ENCODE measurements at regions not wholly inside any gene's neighbourhood (a gene's known extent, or its start where the extent isn't known, plus 50 kb on each side); places are given as distances from the start of the nearest gene placed in this dataset.

GRCh38 chr2:228599781-228600180 lies 418.3 kb upstream of the SPHKAP start:
- Histone ChIP-seq H3K27me3 (ENCODE audit: insufficient read depth in 3 of 3, low read length in 2 of 3) (no peaks in the 10 kb centered on the region), H3K36me3 (ENCODE audit: insufficient read depth in 1 of 2, low read depth in 1 of 2) (no peaks in the 10 kb centered on the region), H3K9me3 (no peaks in the 10 kb centered on the region), H3K27ac (no peak overlapping the region), H3K4me1 (no peaks in the 10 kb centered on the region), H3K4me3 (no peak overlapping the region)
- DNase-seq (no peak), ATAC-seq (no peak)
- 74 to 88% (median 79%) methylated on average over 1 of the region's 1 CpG for WGBS, 3 donors
- intact Hi-C loops (cut with DNase I): no loop called here
- TF ChIP-seq, protein P1, sequence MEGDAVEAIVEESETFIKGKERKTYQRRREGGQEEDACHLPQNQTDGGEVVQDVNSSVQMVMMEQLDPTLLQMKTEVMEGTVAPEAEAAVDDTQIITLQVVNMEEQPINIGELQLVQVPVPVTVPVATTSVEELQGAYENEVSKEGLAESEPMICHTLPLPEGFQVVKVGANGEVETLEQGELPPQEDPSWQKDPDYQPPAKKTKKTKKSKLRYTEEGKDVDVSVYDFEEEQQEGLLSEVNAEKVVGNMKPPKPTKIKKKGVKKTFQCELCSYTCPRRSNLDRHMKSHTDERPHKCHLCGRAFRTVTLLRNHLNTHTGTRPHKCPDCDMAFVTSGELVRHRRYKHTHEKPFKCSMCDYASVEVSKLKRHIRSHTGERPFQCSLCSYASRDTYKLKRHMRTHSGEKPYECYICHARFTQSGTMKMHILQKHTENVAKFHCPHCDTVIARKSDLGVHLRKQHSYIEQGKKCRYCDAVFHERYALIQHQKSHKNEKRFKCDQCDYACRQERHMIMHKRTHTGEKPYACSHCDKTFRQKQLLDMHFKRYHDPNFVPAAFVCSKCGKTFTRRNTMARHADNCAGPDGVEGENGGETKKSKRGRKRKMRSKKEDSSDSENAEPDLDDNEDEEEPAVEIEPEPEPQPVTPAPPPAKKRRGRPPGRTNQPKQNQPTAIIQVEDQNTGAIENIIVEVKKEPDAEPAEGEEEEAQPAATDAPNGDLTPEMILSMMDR (IDR thresholded peaks at IDR 0.05): no peak

DNA sequence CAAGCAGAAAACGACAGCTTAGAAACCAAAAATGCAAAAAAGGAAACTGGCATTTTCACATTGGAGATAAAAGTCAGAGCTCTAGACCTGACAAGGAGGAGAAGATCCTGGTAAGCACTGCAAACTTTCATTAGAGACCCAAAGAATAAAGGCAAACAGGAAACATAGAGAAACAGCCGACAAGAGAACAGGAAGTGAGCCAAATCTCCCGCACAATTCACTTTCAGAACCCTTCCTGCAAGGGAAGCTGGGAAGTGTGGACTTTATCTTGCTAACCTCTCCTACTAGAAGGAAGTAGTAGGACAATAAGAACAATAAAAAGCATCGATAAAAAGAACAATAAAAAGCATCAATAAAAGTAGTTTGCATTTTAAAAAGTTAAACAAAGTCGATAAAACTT lies 417.8 kb upstream of the SPHKAP start:
- Histone ChIP-seq H3K27me3 (ENCODE audit: insufficient read depth in 3 of 3, low read length in 2 of 3) (no peaks in the 10 kb centered on the region), H3K9me3 (no peaks in the 10 kb centered on the region), H3K36me3 (ENCODE audit: insufficient read depth in 1 of 2, low read depth in 1 of 2) (no peaks in the 10 kb centered on the region), H3K4me3 (no peak overlapping the region), H3K27ac (no peak overlapping the region), H3K4me1 (no peaks in the 10 kb centered on the region)
- ATAC-seq: no peak
- 65 to 69% (median 67%) methylated on average over 5 of the region's 5 CpGs for WGBS, 3 donors
- intact Hi-C loops (cut with DNase I): no loop called here
- TF ChIP-seq, protein P1 (IDR thresholded peaks at IDR 0.05): no peak
- no peak for DNase-seq

DNA sequence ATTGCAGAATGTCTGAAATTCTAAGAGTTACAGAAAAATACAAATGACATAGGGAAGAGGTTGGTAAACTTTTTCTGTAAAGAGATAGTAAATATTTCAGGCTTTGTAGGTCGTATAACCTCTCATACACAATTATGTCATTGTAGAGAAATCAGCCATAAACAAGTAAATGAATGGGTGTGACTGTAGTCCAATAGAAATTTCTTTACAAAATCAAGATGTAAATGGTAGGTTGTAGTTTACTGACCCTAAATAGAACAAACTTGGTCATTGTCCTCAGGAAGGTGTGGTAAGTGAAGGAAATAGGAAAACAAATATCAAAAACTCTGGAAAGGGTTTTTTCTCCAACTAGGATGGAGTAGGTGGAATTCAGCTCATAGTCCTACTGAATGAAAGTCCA lies 415.5 kb upstream of the SPHKAP start:
- intact Hi-C loops (cut with DNase I): no loop called here
- H3K27ac ChIP-seq: no peak overlapping the region
- ATAC-seq (no peak), DNase-seq (no peak)
- no peak overlapping the region for H3K4me3 ChIP-seq
- no peaks in the 10 kb centered on the region for H3K27me3 ChIP-seq (ENCODE audit: insufficient read depth in 3 of 3, low read length in 2 of 3)
- no peaks in the 10 kb centered on the region for H3K9me3 ChIP-seq
- H3K36me3 ChIP-seq (ENCODE audit: insufficient read depth in 1 of 2, low read depth in 1 of 2): no peaks in the 10 kb centered on the region
- TF ChIP-seq, protein P1 (IDR thresholded peaks at IDR 0.05): no peak
- H3K4me1 ChIP-seq: no peaks in the 10 kb centered on the region
- 0% methylated on average over 1 of the region's 1 CpG for WGBS, 3 donors

- no peak for DNase-seq
- WGBS, 3 donors: 57 to 66% (median 66%) methylated on average over 2 of the region's 2 CpGs
- no peak overlapping the region for H3K4me3 ChIP-seq
- ATAC-seq: no peak
- no peak overlapping the region for H3K27ac ChIP-seq
- no peaks in the 10 kb centered on the region for H3K36me3 ChIP-seq (ENCODE audit: insufficient read depth in 1 of 2, low read depth in 1 of 2)
- intact Hi-C loops (cut with DNase I): no loop called here
- TF ChIP-seq, protein P1 (IDR thresholded peaks at IDR 0.05): no peak
- H3K4me1 ChIP-seq: no peaks in the 10 kb centered on the region
- no peaks in the 10 kb centered on the region for H3K27me3 ChIP-seq (ENCODE audit: insufficient read depth in 3 of 3, low read length in 2 of 3)
- H3K9me3 ChIP-seq: no peaks in the 10 kb centered on the region
Observed at GRCh38 chr2:228594012-228594411, 412.5 kb upstream of the SPHKAP start.

DNA sequence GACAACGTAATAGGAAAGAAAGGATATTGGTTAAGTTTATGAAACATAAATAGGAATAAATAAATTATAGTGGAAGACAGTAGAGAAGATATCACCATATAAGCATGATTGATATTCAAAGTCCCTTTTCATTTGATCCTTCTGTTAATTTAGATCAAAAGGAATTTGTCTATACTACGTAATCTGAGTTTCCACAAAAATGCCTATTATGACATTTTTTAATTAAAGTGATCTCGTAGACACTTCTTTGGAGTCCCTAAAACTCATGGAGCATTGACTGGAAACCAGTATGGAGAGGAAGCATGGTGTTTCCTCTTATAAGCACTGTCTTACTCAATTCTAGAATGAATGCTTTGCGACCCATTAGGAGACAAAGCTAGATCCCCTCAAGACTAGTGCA lies 411.4 kb upstream of the SPHKAP start:
- no peaks in the 10 kb centered on the region for H3K9me3 ChIP-seq
- no peaks in the 10 kb centered on the region for H3K4me1 ChIP-seq
- DNase-seq (no peak), ATAC-seq (no peak)
- no peaks in the 10 kb centered on the region for H3K27me3 ChIP-seq (ENCODE audit: insufficient read depth in 3 of 3, low read length in 2 of 3)
- H3K4me3 ChIP-seq: no peak overlapping the region
- H3K36me3 ChIP-seq (ENCODE audit: insufficient read depth in 1 of 2, low read depth in 1 of 2): no peaks in the 10 kb centered on the region
- no peak overlapping the region for H3K27ac ChIP-seq
- intact Hi-C loops (cut with DNase I): no loop called here
- 50 to 71% (median 67%) methylated on average over 4 of the region's 4 CpGs for WGBS, 3 donors
- TF ChIP-seq, protein P1 (IDR thresholded peaks at IDR 0.05): no peak

All from psoas muscle (tissue), 7 donors.